ENCODE measurements at regions not wholly inside any gene's neighbourhood (a gene's known extent, or its start where the extent isn't known, plus 50 kb on each side); places are given as distances from the start of the nearest gene placed in this dataset.

- no peak for DNase-seq
- no peaks in the 10 kb centered on the region for H3K9me3 ChIP-seq
- no peak overlapping the region for H3K27ac ChIP-seq
- no peaks in the 10 kb centered on the region for H3K36me3 ChIP-seq
- no peak for TF ChIP-seq CTCF (IDR thresholded peaks at IDR 0.05)
- H3K27me3 ChIP-seq: no peaks in the 10 kb centered on the region
- no peak overlapping the region for H3K4me3 ChIP-seq
- no peaks in the 10 kb centered on the region for H3K4me1 ChIP-seq
- intact Hi-C loops (cut with DNase I; ENCODE audit: low total_unique reads): no loop called here
These were observed 389.3 kb downstream of the MCTP2 start for GRCh38 chr15:94620632-94621031.

GRCh38 chr15:94621736-94622135 is 390.4 kb downstream of the MCTP2 start:
- Histone ChIP-seq H3K27ac (no peak overlapping the region), H3K4me1 (no peaks in the 10 kb centered on the region), H3K27me3 (no peaks in the 10 kb centered on the region), H3K36me3 (no peaks in the 10 kb centered on the region), H3K4me3 (no peak overlapping the region), H3K9me3 (no peaks in the 10 kb centered on the region)
- DNase-seq: no peak
- intact Hi-C loops (cut with DNase I; ENCODE audit: low total_unique reads): no loop called here
- no peak for TF ChIP-seq CTCF (IDR thresholded peaks at IDR 0.05)

GRCh38 chr15:94626949-94627348 is 395.6 kb downstream of the MCTP2 start:
- Histone ChIP-seq H3K36me3 (no peaks in the 10 kb centered on the region), H3K27me3 (no peaks in the 10 kb centered on the region), H3K4me3 (no peak overlapping the region), H3K9me3 (no peaks in the 10 kb centered on the region), H3K27ac (no peak overlapping the region), H3K4me1 (no peaks in the 10 kb centered on the region)
- no peak for TF ChIP-seq CTCF (IDR thresholded peaks at IDR 0.05)
- DNase-seq: no peak
- intact Hi-C loops (cut with DNase I; ENCODE audit: low total_unique reads): no loop called here

GRCh38 chr15:94631608-94632007 is 400.2 kb downstream of the MCTP2 start:
- DNase-seq: no peak
- no peak overlapping the region for H3K27ac ChIP-seq
- no peak overlapping the region for H3K4me3 ChIP-seq
- H3K9me3 ChIP-seq: no peaks in the 10 kb centered on the region
- H3K27me3 ChIP-seq: peaks cover 0 to 2% of the 10 kb centered on the region in 2 donors
- no peaks in the 10 kb centered on the region for H3K4me1 ChIP-seq
- H3K36me3 ChIP-seq: no peaks in the 10 kb centered on the region
- intact Hi-C loops (cut with DNase I; ENCODE audit: low total_unique reads): no loop called here
- no peak for TF ChIP-seq CTCF (IDR thresholded peaks at IDR 0.05)

GRCh38 chr15:94638183-94638582 is 406.8 kb downstream of the MCTP2 start:
- Histone ChIP-seq H3K9me3 (peaks cover 0 to 3% (median 0%) of the 10 kb centered on the region in 3 donors), H3K27me3 (no peaks in the 10 kb centered on the region), H3K4me3 (no peak overlapping the region), H3K4me1 (no peaks in the 10 kb centered on the region), H3K36me3 (no peaks in the 10 kb centered on the region), H3K27ac (no peak overlapping the region)
- intact Hi-C loops (cut with DNase I; ENCODE audit: low total_unique reads): no loop called here
- TF ChIP-seq CTCF (IDR thresholded peaks at IDR 0.05): no peak
- no peak for DNase-seq

GRCh38 chr15:94639701-94640100 is 408.3 kb downstream of the MCTP2 start:
- no peak for DNase-seq
- intact Hi-C loops (cut with DNase I; ENCODE audit: low total_unique reads): no loop called here
- H3K27me3 ChIP-seq: no peaks in the 10 kb centered on the region
- no peaks in the 10 kb centered on the region for H3K36me3 ChIP-seq
- H3K9me3 ChIP-seq: peaks cover 0 to 3% (median 0%) of the 10 kb centered on the region in 3 donors
- no peak for TF ChIP-seq CTCF (IDR thresholded peaks at IDR 0.05)
- no peaks in the 10 kb centered on the region for H3K4me1 ChIP-seq
- H3K27ac ChIP-seq: no peak overlapping the region
- no peak overlapping the region for H3K4me3 ChIP-seq
